Neuronal stem cell (in vitro differentiated cells): ENCODE measurements at regions not wholly inside any gene's neighbourhood (a gene's known extent, or its start where the extent isn't known, plus 50 kb on each side); places are given as distances from the start of the nearest gene placed in this dataset.

Source experiments
- DNase-seq: peaks from one replicate; pipeline ENCODE4 v3.0.0-alpha.2; 2013; ENCODE audit warnings: low spot score
- H2AFZ ChIP-seq: one replicate; pipeline ENCODE4 v1.6.1; 2013; ENCODE audit warnings: mild to moderate bottlenecking, low read length, inconsistent platforms
- H2AK5ac ChIP-seq: 2 replicates; pipeline ENCODE4 v1.6.1; 2013; ENCODE audit warnings: low read depth, mild to moderate bottlenecking, inconsistent platforms, low read length, moderate library complexity, mixed read lengths
- H2BK120ac ChIP-seq: 2 replicates; pipeline ENCODE4 v1.6.1; 2013; ENCODE audit warnings: low read depth, mild to moderate bottlenecking, inconsistent platforms, low read length, moderate library complexity, mixed read lengths
- H2BK12ac ChIP-seq: one replicate; pipeline ENCODE4 v1.6.1; 2013; ENCODE audit warnings: low read length, inconsistent platforms
- H2BK15ac ChIP-seq: 2 replicates; pipeline ENCODE4 v1.6.1; 2013; ENCODE audit warnings: mild to moderate bottlenecking, low read length, inconsistent platforms, mixed read lengths
- H2BK5ac ChIP-seq: one replicate; pipeline ENCODE4 v1.6.1; 2013; ENCODE audit warnings: inconsistent platforms, mild to moderate bottlenecking, low read length, moderate library complexity
- H3K14ac ChIP-seq: one replicate; pipeline ENCODE4 v1.6.1; 2013; ENCODE audit warnings: low read length, inconsistent platforms
- H3K18ac ChIP-seq: 2 replicates; pipeline ENCODE4 v1.6.1; 2013; ENCODE audit warnings: low read length, inconsistent platforms
- H3K23ac ChIP-seq: 2 replicates; pipeline ENCODE4 v1.6.1; 2013; ENCODE audit warnings: low read depth, mild to moderate bottlenecking, mixed read lengths, low read length, inconsistent platforms; ENCODE audit not compliant: poor library complexity
- H3K27ac ChIP-seq: replicated peaks from 3 replicates; pipeline ENCODE4 v1.5.1; 2013; ENCODE audit warnings: low read length, inconsistent platforms
- H3K27me3 ChIP-seq, 3 experiments: 2 replicates each; pipeline ENCODE4 v1.6.1; 2013; ENCODE audit warnings: low read length in 3 of 3, mild to moderate bottlenecking in 2 of 3, inconsistent platforms in 1 of 3, low read depth in 1 of 3, mixed read lengths in 1 of 3, moderate library complexity in 1 of 3; ENCODE audit not compliant: control insufficient read depth in 3 of 3, insufficient read depth in 3 of 3
- H3K36me3 ChIP-seq, 2 donors: replicated peaks in 1 of 2; 2 replicates each; pipeline ENCODE4 v1.6.1; 2013; ENCODE audit warnings: low read length in 2 of 2; ENCODE audit not compliant: control insufficient read depth in 2 of 2, insufficient read depth in 2 of 2
- H3K4ac ChIP-seq: 2 replicates; pipeline ENCODE4 v1.6.1; 2013; ENCODE audit warnings: inconsistent platforms, mild to moderate bottlenecking, low read length, moderate library complexity
- H3K4me1 ChIP-seq, 2 donors: 1 replicate in 1 of 2; 2 replicates in 1 of 2; pipeline ENCODE4 v1.6.1; 2013; ENCODE audit warnings: low read length in 2 of 2, low read depth in 1 of 2; ENCODE audit not compliant: control insufficient read depth in 2 of 2, insufficient read depth in 1 of 2
- H3K4me2 ChIP-seq: one replicate; pipeline ENCODE4 v1.6.1; 2013; ENCODE audit warnings: mild to moderate bottlenecking, low read length, inconsistent platforms; ENCODE audit not compliant: insufficient read depth, poor library complexity, severe bottlenecking
- H3K4me3 ChIP-seq, 2 donors: 2 replicates each; pipeline ENCODE4 v1.5.1; 2013; ENCODE audit warnings: low read length in 2 of 2, mild to moderate bottlenecking in 2 of 2, inconsistent platforms in 1 of 2, moderate library complexity in 1 of 2
- H3K79me1 ChIP-seq: one replicate; pipeline ENCODE4 v1.6.1; 2013; ENCODE audit warnings: low read depth, mild to moderate bottlenecking, inconsistent platforms, low read length, moderate library complexity
- H3K9ac ChIP-seq: one replicate; pipeline ENCODE4 v1.6.1; 2013; ENCODE audit warnings: mild to moderate bottlenecking, low read depth, low read length, inconsistent platforms; ENCODE audit not compliant: poor library complexity
- H3K9me3 ChIP-seq, 2 donors: replicated peaks in 1 of 2; 2 replicates each; pipeline versions ENCODE3 to v1.6.1; 2013; ENCODE audit warnings: low read length in 2 of 2, mild to moderate bottlenecking in 2 of 2, inconsistent platforms in 1 of 2, low read depth in 1 of 2, mixed read lengths in 1 of 2, moderate library complexity in 1 of 2; ENCODE audit not compliant: control insufficient read depth in 2 of 2, insufficient read depth in 1 of 2
- H4K8ac ChIP-seq: one replicate; pipeline ENCODE4 v1.6.1; 2013; ENCODE audit warnings: low read depth, mild to moderate bottlenecking, inconsistent platforms, low read length, moderate library complexity
- H4K91ac ChIP-seq: one replicate; pipeline ENCODE4 v1.6.1; 2013; ENCODE audit warnings: low read length, low read depth, mild to moderate bottlenecking, inconsistent platforms; ENCODE audit not compliant: poor library complexity
- WGBS, 2 donors: extraction: QIAGEN DNeasy Blood & Tissue Kit; methylation state at CpG; one replicate each; pipeline ENCODE4 v1.1.7; 2013; ENCODE audit warnings: missing lambda C conversion rate in 2 of 2, mixed read lengths in 1 of 2; ENCODE audit not compliant: insufficient read length in 2 of 2, insufficient replicate concordance in 1 of 2; ENCODE audit errors: extremely low coverage in 2 of 2; 5-methylcytosine and 5-hydroxymethylcytosine counted together

GRCh38 chr10:84896909-84897308 lies 568.5 kb downstream of the CCSER2 start:
- Histone ChIP-seq H3K79me1 (no peaks in the 10 kb centered on the region), H2BK5ac (no peak overlapping the region), H3K18ac (no peak overlapping the region), H3K27me3 (no peaks in the 10 kb centered on the region), H3K9me3 (no peaks in the 10 kb centered on the region), H4K91ac (no peak overlapping the region), H3K4ac (no peak overlapping the region), H4K8ac (no peak overlapping the region), H3K14ac (no peak overlapping the region), H3K4me1 (no peaks in the 10 kb centered on the region), H2AK5ac (no peak overlapping the region), H2AFZ (no peak overlapping the region), H3K4me3 (no peak overlapping the region), H2BK12ac (no peak overlapping the region), H2BK15ac (no peak overlapping the region), H3K27ac (no peak overlapping the region), H3K4me2 (no peak overlapping the region), H3K9ac (no peak overlapping the region), H3K36me3 (no peaks in the 10 kb centered on the region), H2BK120ac (no peak overlapping the region), H3K23ac (no peak overlapping the region)
- DNase-seq, result no peak
- no CpG with 5 or more reads among the region's 2 CpGs for WGBS, 2 donors

- no peak overlapping the region for H2AFZ ChIP-seq
- H3K18ac ChIP-seq, result no peak overlapping the region
- H3K4me1 ChIP-seq, result no peaks in the 10 kb centered on the region
- H3K4ac ChIP-seq, result no peak overlapping the region
- H3K36me3 ChIP-seq, result no peaks in the 10 kb centered on the region
- WGBS, 2 donors, result no CpG with 5 or more reads among the region's 1 CpG
- no peak overlapping the region for H4K91ac ChIP-seq
- H3K4me2 ChIP-seq, result no peak overlapping the region
- H2BK120ac ChIP-seq, result no peak overlapping the region
- H2BK12ac ChIP-seq, result no peak overlapping the region
- H4K8ac ChIP-seq, result no peak overlapping the region
- H2AK5ac ChIP-seq, result no peak overlapping the region
- no peaks in the 10 kb centered on the region for H3K27me3 ChIP-seq
- H2BK5ac ChIP-seq, result no peak overlapping the region
- H3K27ac ChIP-seq, result no peak overlapping the region
- no peak overlapping the region for H3K4me3 ChIP-seq
- no peak overlapping the region for H2BK15ac ChIP-seq
- H3K23ac ChIP-seq, result no peak overlapping the region
- no peak for DNase-seq
- H3K9ac ChIP-seq, result no peak overlapping the region
- no peaks in the 10 kb centered on the region for H3K9me3 ChIP-seq
- H3K14ac ChIP-seq, result no peak overlapping the region
- no peaks in the 10 kb centered on the region for H3K79me1 ChIP-seq
These were observed 570.9 kb downstream of the CCSER2 start for GRCh38 chr10:84899268-84899667.

GRCh38 chr10:84900141-84900540 lies 571.8 kb downstream of the CCSER2 start:
- Histone ChIP-seq H3K9me3 (no peaks in the 10 kb centered on the region), H3K79me1 (no peaks in the 10 kb centered on the region), H2BK120ac (no peak overlapping the region), H2BK15ac (no peak overlapping the region), H3K4me2 (no peak overlapping the region), H3K14ac (no peak overlapping the region), H3K4me1 (no peaks in the 10 kb centered on the region), H3K23ac (no peak overlapping the region), H3K27me3 (no peaks in the 10 kb centered on the region), H4K8ac (no peak overlapping the region), H3K36me3 (no peaks in the 10 kb centered on the region), H3K9ac (no peak overlapping the region), H2AK5ac (no peak overlapping the region), H3K27ac (no peak overlapping the region), H2BK5ac (no peak overlapping the region), H3K4ac (no peak overlapping the region), H2BK12ac (no peak overlapping the region), H2AFZ (no peak overlapping the region), H4K91ac (no peak overlapping the region), H3K4me3 (no peak overlapping the region), H3K18ac (no peak overlapping the region)
- no CpG with 5 or more reads among the region's 2 CpGs for WGBS, 2 donors
- DNase-seq, result no peak

- Histone ChIP-seq H2BK15ac (no peak overlapping the region), H3K4me1 (no peaks in the 10 kb centered on the region), H3K4me2 (no peak overlapping the region)
These were observed 573.5 kb downstream of the CCSER2 start for GRCh38 chr10:84901885-84902284.

More at GRCh38 chr10:84901885-84902284, 573.5 kb downstream of the CCSER2 start:
- Histone ChIP-seq H3K14ac (no peak overlapping the region), H3K79me1 (no peaks in the 10 kb centered on the region), H4K8ac (no peak overlapping the region), H2BK120ac (no peak overlapping the region), H3K9ac (no peak overlapping the region), H4K91ac (no peak overlapping the region), H2AFZ (no peak overlapping the region), H3K18ac (no peak overlapping the region), H2BK12ac (no peak overlapping the region), H3K27ac (no peak overlapping the region), H2AK5ac (no peak overlapping the region), H3K23ac (no peak overlapping the region), H3K4me3 (no peak overlapping the region), H3K4ac (no peak overlapping the region), H3K36me3 (no peaks in the 10 kb centered on the region), H2BK5ac (no peak overlapping the region), H3K27me3 (no peaks in the 10 kb centered on the region), H3K9me3 (no peaks in the 10 kb centered on the region)
- no peak for DNase-seq
- no CpG with 5 or more reads among the region's 3 CpGs for WGBS, 2 donors
